HG02885 (cell line): ENCODE measurements at regions not wholly inside any gene's neighbourhood (a gene's known extent, or its start where the extent isn't known, plus 50 kb on each side); places are given as distances from the start of the nearest gene placed in this dataset.
"Not testable (repeated sequence)": the region's sequence is repeated elsewhere in the genome, so short reads cannot be mapped to it uniquely, and the experiment has no call there.

Experiments used
- ATAC-seq: cut with Tn5 transposase; IDR thresholded peaks from one replicate; pipeline ENCODE4 v1.9.1; 2021; ENCODE audit warnings: mild to moderate bottlenecking; ENCODE audit not compliant: unreplicated experiment, poor library complexity

DNA sequence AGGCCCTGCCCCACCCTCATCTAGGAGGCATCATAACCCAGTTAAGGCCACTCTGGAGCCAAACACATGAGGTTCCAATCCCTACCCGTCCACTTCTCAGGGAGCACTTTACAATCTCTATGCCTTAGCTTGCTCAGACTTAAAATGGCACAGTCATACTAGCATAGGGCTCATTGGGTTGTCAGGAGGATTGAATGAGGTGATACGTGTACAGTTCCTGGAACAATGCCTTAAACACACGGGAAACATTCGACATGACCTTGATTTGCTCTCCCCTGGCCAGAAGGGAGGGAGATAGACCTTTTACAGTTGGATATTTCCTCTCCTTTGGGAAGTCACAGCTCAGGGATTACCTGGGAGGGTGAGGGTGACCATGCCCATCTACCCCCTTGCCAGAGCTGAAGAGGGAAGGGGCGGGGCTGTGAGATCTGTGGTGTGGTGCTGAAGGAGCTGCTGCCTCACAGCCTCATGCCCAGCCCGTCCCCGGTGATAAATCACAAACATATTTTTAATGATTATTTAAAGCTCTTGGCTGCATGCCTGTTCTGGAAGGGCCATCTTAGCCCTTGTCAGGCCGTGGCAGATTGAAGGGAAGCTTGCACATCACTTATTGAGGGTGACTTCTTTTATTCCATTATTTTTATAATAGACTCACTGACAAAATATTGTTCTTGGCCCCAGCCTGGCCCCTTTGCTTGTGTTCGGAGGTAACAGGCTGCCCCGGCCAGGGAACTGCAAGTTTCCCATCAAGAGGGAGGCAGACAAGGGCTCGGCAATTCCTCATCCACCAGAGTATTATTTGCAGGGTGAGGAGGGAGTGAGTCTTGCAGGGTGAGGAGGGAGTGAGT is 83.4 kb downstream of the FOXD2 start:
- ATAC-seq, result no peak

DNA sequence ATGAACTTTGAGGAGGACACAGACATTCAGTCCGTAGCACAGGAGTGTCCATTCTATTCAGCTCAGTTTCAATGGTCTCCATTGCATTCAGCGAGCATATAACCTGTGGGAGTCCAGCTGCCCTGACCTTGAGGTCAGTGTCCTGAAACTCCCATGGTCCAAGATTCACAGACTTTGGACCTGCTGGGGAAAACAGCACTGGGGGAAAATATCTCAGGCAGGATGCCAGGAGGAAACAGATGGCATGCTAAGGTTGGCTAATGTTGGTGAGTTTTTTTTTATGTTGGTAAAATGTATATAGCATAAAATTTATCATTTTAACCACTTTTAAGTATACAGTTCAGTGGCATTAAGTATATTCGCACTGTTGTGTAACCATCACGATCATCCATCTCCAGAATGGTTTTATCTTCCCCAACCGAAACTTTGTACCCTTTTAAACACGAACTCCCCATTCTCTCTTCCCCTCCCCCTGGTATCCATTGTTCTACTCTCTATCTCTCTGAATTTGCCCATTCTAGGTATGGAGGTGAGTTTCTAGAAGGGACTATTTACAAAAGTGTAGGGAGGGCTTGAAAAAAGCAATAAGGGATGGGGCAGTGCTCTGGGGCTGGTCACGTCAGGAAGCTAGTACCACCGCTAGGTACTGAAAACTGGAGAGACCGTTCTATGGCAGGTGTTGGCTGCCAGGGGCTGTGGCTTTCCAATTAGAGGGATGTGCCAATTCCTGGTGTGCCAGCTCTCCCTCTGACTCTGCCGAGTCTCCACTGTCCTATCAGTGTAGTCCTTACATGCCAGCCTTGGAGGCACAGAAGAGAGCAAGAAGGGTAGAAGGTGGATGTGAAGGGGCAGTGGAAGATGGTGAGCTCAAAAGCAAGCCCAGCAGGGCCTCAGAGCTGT is 85.3 kb downstream of the FOXD2 start:
- no peak for ATAC-seq

DNA sequence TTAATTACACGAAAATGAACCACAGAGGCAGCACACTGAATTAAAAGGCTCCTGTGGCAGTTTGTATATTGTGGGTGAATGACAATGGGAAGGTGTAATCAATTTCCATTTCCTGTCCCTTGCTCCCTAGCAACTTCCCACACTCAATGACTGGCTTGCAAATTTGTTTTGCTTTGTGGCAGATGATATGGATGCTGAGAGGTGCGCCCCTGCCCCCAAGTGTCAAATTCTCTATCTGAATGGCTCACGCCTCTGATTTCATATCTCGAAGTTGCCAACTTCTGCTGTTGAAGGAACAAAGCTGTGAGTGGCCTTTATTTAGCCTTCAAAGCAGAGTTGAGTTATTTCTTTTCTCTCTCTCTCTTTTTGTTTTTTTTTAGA is 86.0 kb downstream of the FOXD2 start:
- no peak for ATAC-seq

DNA sequence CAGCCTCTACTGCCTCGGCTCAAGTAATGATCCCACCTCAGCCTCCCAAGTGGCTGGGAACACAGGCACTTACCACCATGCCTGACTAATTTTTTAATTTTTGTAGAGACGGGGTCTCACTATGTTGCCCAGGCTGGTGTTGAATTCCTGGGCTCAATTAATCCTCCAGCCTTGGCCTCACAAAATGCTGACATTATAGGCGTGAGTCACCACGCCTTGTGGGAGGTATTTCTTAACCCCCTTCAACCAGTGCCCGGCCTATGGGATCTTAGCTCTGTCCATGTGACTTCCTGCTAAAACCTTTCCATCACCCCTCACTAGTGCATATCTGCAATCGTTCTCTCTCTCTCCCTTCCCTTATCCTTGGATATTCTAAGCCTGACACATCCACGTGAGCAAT is 86.4 kb downstream of the FOXD2 start:
- ATAC-seq, result no peak

DNA sequence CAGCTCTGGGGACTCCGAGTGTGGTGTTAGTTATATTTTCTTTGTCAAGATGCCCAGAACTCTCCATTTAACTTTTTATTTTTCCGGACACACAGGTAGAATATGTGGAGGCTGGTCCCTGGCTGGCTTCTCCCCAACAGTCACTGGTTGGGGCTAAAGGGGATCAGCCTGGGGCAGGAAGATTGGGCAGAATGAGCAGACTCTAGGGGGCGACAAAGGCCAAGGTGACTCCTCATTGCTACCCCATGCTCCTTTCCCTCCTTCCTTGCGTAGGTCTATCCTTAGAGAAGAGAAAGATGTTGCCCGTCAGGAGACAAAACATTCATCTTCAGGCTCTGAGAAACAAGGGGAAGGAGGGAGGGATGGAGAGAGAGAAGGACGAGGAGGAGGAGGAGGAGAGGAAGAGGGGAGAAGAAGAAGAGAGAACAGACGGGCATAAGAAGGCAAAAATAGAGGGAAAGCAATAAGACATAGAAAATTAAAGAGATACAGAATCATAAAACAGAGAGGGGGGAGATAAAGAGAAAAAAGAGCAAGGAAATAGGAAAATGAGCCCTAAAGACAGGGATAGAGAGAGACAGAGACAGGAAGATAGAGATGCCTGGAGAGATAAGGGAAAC is 89.9 kb downstream of the FOXD2 start:
- no peak for ATAC-seq

DNA sequence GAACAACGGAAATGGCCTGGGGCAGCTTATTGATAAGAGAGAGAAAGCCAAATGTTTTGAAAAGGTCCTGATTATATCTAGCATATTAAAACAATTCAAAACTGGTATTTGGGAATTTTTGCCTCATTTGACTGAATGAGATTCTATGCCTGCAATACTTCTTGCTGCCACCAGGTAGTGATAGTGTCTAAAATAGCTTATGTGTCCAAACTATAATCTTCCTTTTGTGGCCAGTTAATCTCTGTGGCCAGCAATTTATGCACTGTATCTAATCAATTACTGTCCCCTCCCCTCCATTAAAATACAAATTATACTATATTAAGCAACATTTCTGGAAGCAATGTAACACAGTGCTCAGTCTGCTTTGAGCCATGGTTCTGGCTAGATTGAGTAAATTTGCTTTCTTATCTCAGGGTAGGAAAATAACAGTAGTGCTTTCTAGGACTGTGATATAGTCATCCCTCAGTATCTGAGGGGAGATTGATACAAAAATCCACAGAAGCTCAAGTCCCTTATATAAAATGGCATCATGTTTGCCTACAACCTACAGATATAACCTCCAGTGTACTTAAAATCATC is 91.8 kb downstream of the FOXD2 start:
- ATAC-seq, result no peak

DNA sequence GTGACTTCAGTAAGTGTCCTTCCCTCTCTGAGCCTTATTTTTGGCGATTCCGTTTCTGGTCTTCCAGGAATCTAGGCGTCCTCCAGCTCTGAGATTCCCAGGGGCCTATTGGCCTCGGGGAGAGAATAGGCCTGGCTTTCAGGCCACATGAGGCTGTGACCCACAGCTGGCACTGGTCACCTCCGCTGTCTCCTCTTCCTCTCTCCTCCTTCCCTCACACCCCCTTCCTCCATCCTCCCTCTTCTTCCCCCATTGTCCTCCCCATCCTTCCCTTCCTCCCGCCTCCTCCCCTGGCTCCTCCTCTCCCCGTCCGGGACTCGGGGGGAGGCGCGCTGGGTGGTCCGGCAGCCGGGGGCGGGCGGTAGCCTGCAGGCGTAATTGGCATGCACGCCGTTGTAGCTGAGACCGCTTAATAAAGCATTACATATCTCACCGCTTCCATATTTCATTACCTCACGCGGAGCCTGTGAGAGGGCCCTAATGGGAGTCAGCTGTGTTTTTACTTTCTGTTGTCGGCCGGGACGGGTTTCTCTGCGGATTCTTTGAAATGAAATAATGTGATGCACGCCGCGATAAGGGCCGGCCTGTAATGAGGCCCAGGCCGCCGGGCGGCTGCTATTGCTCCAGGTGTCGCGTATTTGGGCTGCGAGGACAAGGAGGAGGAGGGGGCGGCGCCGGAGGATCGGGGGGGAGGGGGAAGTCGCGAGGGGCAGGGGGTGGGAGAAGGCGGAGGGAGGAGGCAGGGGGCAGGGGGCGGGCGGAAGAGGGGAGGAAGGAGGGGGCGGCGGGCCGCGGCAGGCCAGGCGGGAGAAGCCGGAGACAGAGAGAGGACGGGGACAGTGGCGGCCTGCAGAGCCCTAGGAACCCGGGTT is 95.3 kb downstream of the FOXD2 start:
- no peak for ATAC-seq

DNA sequence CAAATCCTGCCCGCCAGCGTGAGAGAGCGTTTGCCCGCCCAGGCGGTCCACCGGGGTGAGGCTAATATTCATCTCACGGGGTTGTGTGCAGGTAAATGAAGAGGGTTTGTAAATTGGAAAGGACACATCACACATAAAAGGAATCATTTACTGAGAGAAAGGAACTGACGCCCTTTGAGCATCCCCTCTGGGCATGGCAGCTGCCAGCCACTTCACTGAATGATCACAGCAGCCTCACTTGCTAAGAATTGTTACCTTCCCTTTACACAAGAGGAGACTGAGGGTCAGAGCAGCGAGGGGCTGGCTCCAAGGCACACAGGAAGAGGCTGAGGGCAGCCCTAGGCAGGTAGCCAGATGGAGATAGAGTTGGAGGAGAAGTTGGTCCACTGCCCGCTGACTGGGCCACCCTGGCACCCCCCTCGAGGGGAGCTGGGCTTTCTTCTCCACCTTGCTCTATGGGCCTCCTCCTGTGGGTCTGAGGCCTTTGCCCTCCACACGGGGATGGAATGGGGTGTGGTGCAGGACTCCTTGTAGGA is 96.0 kb downstream of the FOXD2 start:
- no peak for ATAC-seq

DNA sequence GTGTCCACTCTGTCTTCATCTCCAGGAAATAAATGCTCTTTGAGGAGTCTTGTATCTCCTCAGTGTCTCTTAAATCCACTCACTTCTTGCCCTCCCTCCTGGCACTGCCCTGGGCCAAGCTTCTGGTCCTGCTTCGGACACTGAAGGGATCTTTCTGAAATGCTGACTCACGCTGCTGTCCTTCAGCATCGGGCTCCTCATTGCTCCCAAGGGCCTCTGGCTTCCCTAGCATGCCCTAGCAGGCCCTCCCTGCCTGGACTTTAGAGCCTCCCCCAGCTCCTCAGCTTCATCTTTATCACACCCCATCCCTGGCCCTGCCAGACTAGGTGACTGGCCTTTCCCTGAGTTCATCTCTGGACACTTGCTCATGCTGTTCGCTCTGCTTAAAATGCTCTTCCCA is 96.6 kb downstream of the FOXD2 start:
- ATAC-seq, result no peak

DNA sequence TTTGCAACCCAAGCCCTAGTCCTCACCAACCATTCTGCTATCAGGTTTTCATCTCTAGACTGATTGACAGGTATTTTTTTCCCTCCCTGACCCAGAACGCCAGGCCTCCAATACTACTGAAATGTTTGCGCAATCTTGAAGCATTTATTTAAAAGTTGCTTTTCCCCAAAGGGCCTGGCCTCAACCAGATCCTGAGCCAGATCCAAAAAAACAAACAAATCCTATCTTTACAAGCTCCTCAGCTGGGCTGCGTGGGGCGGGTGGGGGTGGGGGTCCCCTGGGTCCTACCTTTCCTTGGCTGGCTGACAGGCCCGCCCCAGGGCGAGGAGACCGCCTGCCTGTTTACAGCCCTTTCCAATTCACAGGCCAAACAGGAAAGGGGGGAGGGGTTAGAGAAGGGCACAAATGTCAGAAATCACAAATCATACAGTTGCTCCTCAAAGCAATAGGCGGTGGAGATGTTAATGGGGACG is 98.8 kb downstream of the FOXD2 start:
- ATAC-seq, result no peak

DNA sequence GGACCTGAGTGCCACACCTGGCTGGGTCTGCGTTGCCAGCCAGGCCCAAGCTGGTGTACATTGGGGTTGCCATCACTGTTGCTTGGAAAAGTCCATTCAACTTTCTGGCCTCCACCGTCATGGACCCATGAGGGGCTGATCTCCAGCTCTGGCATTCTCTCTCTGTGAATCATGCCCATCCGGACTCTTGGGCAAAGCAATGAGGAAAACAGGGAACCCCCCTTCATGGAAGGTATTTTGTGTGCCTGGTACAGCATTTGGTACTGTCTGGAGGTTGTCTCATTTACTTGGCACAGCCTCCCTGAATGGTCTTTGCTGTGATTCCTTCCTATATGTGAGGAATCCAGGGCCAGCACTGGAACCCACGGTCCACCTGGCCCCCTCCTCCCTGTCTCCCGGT is 99.4 kb downstream of the FOXD2 start:
- no peak for ATAC-seq

DNA sequence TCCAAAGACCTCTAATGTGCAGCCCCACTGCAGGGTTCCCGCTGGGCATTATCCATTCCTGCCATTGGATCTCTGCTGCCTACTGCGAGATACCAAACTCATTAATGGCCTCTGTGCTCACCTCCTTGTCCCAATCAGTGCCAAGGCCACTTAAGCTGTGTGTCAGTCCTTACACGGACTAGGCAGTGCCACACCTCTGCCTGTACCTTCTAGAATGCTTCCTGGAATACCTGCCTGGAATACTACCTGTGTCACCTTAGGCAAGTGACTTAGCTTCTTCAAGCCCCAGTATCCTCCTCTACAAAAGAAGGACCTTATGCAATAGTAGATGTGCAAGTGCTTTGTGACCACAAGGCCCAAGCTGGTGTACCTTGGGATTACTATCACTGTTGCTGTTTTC is 100.1 kb downstream of the FOXD2 start:
- ATAC-seq, result no peak

DNA sequence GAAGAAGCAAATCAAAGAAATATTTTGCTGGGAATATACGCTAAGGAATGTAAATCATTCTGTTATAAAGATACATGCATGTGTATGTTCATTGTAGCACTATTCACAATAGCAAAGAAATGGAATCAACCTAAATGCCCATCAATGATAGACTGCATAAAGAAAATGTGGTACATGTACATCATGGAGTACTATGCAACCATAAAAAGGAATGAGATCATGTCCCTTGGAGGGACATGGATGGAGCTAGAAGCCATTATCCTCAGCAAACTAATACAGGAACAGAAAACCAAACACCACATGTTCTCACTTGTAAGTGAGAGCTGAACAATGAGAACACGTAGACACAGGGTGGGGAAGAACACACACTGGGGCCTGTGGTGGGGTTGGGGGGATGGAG is 100.7 kb downstream of the FOXD2 start:
- not testable (repeated sequence) for ATAC-seq

DNA sequence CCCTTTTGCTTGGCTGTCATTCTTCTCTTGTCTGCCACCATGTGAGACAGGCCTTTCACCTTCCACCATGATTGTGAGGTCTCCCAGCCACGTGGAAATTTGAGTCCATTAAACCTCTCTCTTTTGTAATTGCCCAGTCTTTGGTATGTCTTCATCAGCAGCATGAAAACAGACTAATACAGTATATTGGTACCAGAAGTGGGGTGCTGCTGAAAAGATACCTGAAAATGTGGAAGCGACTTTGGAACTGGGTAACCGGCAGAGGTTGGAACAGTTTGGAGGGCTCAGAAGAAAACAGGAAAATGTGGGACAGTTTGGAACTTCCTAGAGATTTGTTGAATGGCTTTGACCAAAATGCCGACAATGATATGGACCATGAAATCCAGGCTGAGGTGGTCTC is 103.9 kb downstream of the FOXD2 start:
- ATAC-seq, result not testable (repeated sequence)

DNA sequence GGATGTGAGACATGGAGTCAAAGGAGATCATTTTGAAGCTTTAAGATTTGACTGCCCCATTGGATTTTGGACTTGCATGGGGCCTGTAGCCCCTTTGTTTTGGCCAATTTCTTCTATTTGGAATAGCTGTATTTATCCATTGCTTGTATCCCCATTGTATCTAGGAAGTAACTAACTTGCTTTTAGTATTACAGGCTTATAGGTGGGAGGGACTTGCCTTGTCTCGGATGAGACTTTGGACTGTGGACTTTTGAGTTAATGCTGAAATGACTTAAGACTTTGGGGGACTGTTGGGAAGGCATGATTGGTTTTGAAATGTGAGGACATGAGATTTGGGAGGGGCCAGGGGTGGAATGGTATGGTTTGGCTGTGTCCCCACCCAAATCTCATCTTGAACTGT is 105.2 kb downstream of the FOXD2 start:
- ATAC-seq, result not testable (repeated sequence)

DNA sequence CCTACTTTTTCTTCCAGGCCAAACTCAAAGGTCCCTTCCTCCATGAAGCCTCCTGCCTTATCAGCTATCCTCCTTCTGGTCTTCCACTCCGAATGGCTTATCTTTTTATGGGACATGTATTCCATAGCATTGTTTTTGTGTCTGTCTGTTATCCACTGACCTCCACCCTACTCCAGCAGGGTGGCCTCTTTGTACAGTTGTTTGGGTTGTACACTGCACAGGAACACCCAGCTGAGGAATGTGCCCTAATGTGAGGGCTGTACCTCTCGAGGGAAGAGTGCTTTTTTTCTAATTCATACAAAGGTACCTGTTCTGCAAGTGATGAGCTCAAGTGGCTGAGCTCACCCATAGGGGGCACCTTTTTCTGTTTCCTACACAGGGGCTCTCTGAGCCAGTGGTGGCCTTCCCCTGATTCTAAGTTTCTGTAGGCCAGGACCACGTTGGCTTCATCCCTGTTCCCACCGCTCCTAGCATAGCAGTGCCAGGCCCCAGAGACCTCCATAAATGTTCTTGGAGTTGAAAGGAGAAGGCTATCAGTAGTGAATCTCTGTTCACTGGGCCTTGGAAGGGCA is 108.2 kb downstream of the FOXD2 start:
- ATAC-seq, result no peak

DNA sequence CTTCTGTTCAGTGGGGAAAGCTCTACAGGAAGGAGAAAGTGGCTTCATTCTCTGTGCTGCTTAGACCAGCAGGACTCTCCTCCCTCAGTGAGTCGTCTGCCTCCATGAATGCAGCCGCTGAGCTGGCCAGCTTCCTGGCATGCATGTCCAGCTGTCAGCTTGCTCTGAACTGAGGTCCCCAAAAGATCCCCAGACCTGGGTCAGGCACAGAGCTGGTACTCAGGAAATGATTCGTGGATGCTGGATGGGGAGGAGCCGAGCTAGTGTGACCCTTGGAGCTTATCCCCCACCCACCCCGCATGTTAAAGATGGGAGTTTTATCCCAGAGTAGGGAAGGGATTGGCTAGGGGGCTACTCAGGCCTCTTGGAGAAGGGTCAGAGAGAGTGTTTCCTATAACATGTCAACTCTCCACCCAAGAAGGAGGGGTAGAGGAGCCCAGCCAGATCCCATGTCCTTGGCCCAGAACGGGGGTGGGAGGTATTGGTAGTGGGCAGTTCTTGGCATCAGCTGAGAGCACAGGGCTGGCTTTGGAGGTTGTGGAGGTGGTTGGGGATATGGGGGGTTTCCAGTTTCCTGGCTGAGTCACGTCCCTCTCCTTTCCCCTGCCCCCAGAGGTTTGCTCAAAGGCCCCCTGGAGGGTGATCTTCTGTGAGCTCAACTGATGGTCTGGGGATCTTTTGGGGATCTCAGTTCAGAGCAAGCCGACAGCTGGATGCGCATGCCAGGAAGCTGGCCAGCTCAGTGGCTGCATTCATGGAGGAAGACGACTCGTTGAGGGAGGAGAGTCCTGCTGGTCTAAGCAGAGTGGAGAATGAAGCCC is 110.1 kb downstream of the FOXD2 start:
- no peak for ATAC-seq

DNA sequence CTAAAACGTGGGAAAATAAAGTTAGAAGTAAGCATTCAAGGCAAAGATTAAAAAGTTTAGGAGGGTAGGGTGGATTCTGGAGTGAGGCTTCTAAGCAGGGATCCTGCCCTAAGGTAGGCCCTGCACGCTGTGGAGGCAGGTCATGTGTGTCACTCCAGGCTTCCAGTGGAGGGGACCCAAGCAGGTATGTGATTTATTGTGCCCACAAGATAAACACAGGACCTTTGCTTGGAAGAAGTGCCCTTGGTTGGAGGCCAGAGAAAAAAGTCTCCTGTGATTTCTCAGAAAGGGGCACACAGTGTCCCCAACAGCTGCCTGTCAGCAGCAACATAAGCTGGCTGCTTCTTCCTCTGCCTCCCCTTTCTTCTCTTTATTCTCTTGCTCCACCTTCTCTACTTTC is 110.8 kb downstream of the FOXD2 start:
- ATAC-seq, result no peak
